ENCODE measurements at regions not wholly inside any gene's neighbourhood (a gene's known extent, or its start where the extent isn't known, plus 50 kb on each side); places are given as distances from the start of the nearest gene placed in this dataset.

DNA sequence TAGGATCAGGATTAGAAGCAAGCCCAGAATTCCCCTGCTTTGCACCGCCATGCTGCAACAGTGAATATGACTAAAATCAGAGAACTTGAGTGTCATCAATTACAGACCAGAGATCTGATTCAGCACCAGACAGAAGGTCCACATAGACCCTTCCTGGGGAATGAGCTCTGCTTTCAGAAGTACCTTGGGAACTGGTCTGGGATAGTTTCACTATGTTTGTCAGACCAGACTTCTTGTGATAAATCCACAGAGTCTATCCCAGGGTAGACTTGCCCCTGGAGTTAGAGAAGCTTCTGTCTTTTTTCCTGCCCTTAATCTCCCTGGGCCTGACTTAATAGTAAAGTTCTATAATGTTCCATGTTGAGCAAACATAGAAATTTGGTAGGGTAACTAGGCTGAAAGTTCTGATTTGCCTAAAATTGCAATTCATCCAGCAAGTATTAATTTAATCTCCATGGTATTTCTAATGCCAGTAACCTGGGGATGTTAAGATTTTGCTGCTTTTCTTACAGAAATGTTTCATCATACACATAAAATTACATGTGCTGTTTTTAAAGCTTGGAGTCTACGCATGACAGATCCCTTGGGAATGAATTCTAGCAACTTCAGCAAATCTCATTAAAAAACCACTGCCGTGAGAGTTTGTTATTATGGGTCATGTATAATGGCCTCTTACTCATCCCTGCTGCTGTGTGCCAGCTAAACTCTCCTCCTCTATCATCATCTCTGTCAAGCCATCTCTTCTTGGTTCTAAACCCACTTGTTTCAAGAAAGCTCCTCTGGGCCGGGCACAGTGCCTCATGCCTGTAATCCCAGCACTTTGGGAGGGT lies 61.3 kb upstream of the METAP2 start:
- no peak for DNase-seq

DNA sequence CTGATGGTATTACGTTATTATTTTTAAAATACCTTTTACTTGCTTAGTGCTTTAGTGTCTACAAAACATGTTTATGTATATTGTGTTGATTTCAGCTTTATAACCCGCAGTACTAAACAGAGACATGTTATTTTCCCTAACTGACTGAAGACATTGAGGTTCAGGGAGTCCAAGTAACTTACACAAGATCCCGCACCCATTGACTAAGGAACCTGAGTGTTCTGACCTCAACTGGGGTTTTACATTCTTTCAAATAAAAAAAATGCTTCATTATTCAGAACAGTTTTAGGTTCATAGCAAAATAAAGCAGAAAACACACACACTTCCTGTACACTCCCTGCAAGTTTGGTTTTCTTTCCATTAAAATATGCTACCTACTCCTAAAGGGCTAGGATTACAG lies 60.4 kb upstream of the METAP2 start:
- no peak for DNase-seq

DNA sequence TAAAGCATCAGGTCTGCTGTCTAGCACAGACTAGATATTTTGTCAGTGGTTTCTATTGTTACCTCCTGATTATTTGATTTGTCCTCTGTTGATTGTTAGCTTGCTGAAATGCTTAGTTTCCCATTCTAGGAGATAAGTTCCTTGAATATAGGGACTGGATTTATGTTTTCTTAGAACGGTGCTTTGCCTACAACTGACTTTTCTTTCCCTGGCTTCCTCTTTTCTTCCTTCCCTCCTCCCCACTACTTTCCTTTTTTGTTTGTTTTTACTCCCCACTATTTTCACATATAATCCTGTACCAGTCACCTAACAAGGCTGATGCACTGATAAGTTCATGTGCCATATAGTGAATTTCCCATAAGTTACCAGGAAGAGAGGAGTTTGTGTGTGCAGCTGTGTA lies 58.5 kb upstream of the METAP2 start:
- DNase-seq: no peak

- DNase-seq: no peak
Observed at GRCh38 chr12:95416111-95416636, 57.8 kb upstream of the METAP2 start.

DNA sequence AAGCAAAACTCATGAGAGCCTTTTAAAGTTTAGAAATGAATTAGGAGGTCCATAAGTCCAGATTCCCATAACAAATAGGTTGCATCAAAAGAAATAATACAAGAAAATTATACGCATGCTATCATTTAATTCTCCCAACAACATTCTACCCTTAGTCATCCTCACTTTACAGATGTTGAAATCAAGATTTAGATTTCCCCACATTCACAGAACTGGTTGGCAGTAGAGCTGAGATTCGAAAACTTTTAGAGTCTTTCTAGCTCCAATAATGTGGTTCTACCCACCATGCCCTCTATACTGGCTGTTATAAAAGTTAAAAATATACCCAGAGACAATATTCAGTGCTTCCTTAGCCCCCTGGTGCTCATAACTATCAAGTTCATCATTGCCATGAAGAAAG lies 56.6 kb upstream of the METAP2 start:
- no peak for DNase-seq

GRCh38 chr12:95418142-95418541 lies 55.8 kb upstream of the METAP2 start:
- DNase-seq: no peak
